NCI-H526 (cell line): ENCODE measurements at regions not wholly inside any gene's neighbourhood (a gene's known extent, or its start where the extent isn't known, plus 50 kb on each side); places are given as distances from the start of the nearest gene placed in this dataset.
"Not testable (repeated sequence)": the region's sequence is repeated elsewhere in the genome, so short reads cannot be mapped to it uniquely, and the experiment has no call there.

Experiments
- DNase-seq, 2 experiments: peaks; one replicate each; lab custom pipeline; 2025; lab: John Stamatoyannopoulos, UW

GRCh38 chr9:80538976-80539375 is 967.2 kb downstream of the TLE4 start:
- DNase-seq = no peak

- no peak for DNase-seq
Measured at GRCh38 chr9:80522465-80522864, 950.7 kb downstream of the TLE4 start.

GRCh38 chr9:80521151-80521550 is 949.4 kb downstream of the TLE4 start:
- DNase-seq = no peak

- DNase-seq = no peak
Measured at GRCh38 chr9:80520231-80520630, 948.5 kb downstream of the TLE4 start.

GRCh38 chr9:80518441-80518840 is 946.7 kb downstream of the TLE4 start:
- DNase-seq = no peak

GRCh38 chr9:80516679-80517078 is 944.9 kb downstream of the TLE4 start:
- no peak for DNase-seq

GRCh38 chr9:80509358-80509757 is 937.6 kb downstream of the TLE4 start:
- peak in 1 of 2 experiments; percentile 30 for DNase-seq

GRCh38 chr9:80507611-80508010 is 935.8 kb downstream of the TLE4 start:
- DNase-seq = peak; percentile 32 to 42

GRCh38 chr9:80504601-80505230 is 933.0 kb downstream of the TLE4 start:
- DNase-seq = no peak

- no peak for DNase-seq
Measured at GRCh38 chr9:80503671-80504281, 932.0 kb downstream of the TLE4 start.

- DNase-seq = no peak
Measured at GRCh38 chr9:80502306-80502705, 930.5 kb downstream of the TLE4 start.

- no peak for DNase-seq
Measured at GRCh38 chr9:80501635-80502034, 929.9 kb downstream of the TLE4 start.

GRCh38 chr9:80500300-80500699 is 928.5 kb downstream of the TLE4 start:
- DNase-seq = no peak

GRCh38 chr9:80498001-80498555 is 926.3 kb downstream of the TLE4 start:
- DNase-seq = no peak

- DNase-seq = no peak
Measured at GRCh38 chr9:80496901-80497556, 925.3 kb downstream of the TLE4 start.

- no peak for DNase-seq
Measured at GRCh38 chr9:80493258-80493657, 921.5 kb downstream of the TLE4 start.

GRCh38 chr9:80492221-80492620 is 920.5 kb downstream of the TLE4 start:
- DNase-seq = no peak

GRCh38 chr9:80491086-80491696 is 919.4 kb downstream of the TLE4 start:
- DNase-seq = no peak

GRCh38 chr9:80489329-80489728 is 917.6 kb downstream of the TLE4 start:
- DNase-seq = no peak

- DNase-seq = no peak
Measured at GRCh38 chr9:80485420-80486250, 913.9 kb downstream of the TLE4 start.

GRCh38 chr9:80482251-80482650 is 910.5 kb downstream of the TLE4 start:
- not testable (repeated sequence) for DNase-seq

GRCh38 chr9:80467632-80468031 is 895.9 kb downstream of the TLE4 start:
- DNase-seq = no peak
